ENCODE measurements at regions not wholly inside any gene's neighbourhood (a gene's known extent, or its start where the extent isn't known, plus 50 kb on each side); places are given as distances from the start of the nearest gene placed in this dataset.
"Not testable (repeated sequence)": the region's sequence is repeated elsewhere in the genome, so short reads cannot be mapped to it uniquely, and the experiment has no call there.

DNA sequence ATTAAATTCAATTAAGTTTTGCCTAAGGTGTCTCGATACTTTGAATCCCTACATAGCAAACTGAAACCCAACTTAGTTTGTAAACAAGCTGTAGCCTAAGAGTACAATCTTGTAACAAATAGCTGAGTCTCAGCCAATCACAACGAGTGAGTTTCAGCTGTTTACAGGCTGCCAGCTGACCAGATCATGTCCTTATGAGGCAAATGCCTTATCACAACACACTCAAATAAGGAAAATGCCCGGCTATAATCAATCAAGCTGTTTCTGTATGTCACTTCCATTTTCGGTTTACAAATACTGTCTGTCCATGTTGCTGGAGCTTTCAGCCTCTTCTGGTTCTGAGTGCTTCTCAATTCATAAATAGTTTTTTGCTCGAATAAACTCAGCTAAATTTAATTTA lies 943.8 kb downstream of the SLC16A7 start:
- Histone ChIP-seq H3K4me3 (ENCODE audit: low read depth, low read length) (no peak overlapping the region), H3K36me3 (ENCODE audit: control insufficient read depth, insufficient read depth, low read length) (no peaks in the 10 kb centered on the region), H3K27me3 (ENCODE audit: control insufficient read depth, insufficient read depth, low read length) (no peaks in the 10 kb centered on the region)
- ChIA-PET CTCF (no interaction called here), POLR2A (no interaction called here)
- DNase-seq (ENCODE audit: low read depth) = no peak
- no peak for TF ChIP-seq CTCF (IDR thresholded peaks at IDR 0.05; ENCODE audit: insufficient read depth, low read depth, low read length)

DNA sequence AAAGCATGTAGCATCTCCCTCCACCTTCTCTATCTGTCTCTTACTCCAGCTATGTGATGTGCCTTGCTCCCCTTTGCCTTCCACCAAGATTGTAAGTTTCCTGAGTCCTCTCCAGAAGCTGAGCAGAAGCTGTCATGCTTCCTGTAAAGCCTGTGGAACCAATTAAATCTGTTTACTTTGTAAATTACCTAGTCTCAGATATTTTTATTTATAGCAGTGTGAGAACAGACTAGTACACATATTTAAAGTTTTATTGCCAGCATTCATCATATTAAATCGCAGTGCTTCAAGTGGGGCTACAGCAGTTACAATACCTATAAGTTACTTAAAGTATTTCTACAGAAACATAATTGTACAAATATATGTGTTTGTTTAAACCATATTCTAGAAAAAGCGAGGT lies 973.1 kb downstream of the SLC16A7 start:
- H3K27me3 ChIP-seq (ENCODE audit: control insufficient read depth, insufficient read depth, low read length) = no peaks in the 10 kb centered on the region
- ChIA-PET CTCF (interaction anchor here (1.0 kb wide), 1 partner anchor 8 kb away, joined by 3 read pairs; no protein-coding TSS in a partner anchor), POLR2A (no interaction called here)
- no peak for DNase-seq (ENCODE audit: low read depth)
- no peak for TF ChIP-seq CTCF (IDR thresholded peaks at IDR 0.05; ENCODE audit: insufficient read depth, low read depth, low read length)
- H3K4me3 ChIP-seq (ENCODE audit: low read depth, low read length) = no peak overlapping the region
- H3K36me3 ChIP-seq (ENCODE audit: control insufficient read depth, insufficient read depth, low read length) = no peaks in the 10 kb centered on the region

DNA sequence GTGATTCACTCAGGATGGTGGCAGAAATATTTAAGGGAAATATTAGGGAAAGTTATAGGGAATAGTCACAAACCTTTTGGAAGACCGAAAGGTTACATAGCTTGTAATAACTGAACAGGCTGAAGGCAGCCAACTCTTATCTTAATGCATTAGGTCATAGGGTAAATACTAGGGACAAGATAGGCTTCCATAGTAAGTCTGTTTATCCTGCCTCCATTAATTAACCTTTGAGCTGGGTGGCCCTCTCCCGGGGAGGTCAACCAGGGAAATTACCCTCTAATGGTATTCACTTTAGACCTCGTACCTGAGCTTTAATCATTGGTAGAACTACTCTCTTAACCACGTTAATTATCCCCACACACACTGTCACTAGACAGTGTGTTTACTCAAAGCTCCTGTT lies 981.8 kb downstream of the SLC16A7 start:
- POLR2A ChIA-PET = no interaction called here
- CTCF ChIA-PET = interaction anchor here (1.6 kb wide), 1 partner anchor 9 kb away, joined by 3 read pairs; no protein-coding TSS in a partner anchor
- H3K4me3 ChIP-seq (ENCODE audit: low read depth, low read length) = no peak overlapping the region
- TF ChIP-seq CTCF (IDR thresholded peaks at IDR 0.05; ENCODE audit: insufficient read depth, low read depth, low read length) = no peak
- no peaks in the 10 kb centered on the region for H3K36me3 ChIP-seq (ENCODE audit: control insufficient read depth, insufficient read depth, low read length)
- H3K27me3 ChIP-seq (ENCODE audit: control insufficient read depth, insufficient read depth, low read length) = no peaks in the 10 kb centered on the region
- DNase-seq (ENCODE audit: low read depth) = no peak

DNA sequence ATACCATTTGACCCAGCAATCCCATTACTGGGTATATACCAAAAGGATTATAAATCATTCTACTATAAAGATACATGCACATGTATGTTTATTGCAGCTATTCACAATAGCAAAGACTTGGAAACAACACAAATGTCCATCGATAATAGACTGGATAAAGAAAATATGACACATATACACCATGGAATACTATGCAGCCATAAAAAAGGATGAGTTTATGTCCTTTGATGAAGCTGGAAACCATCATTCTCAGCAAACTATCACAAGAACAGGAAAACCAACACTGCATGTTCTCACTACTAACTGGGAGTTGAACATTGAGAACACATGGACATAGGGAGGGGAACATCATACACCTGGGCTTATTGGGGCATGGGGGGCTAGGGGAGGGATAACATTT lies 991.8 kb downstream of the SLC16A7 start:
- POLR2A ChIA-PET; H3K36me3 ChIP-seq (ENCODE audit: control insufficient read depth, insufficient read depth, low read length); H3K27me3 ChIP-seq (ENCODE audit: control insufficient read depth, insufficient read depth, low read length); DNase-seq (ENCODE audit: low read depth); H3K4me3 ChIP-seq (ENCODE audit: low read depth, low read length); CTCF ChIA-PET: not testable (repeated sequence)

DNA sequence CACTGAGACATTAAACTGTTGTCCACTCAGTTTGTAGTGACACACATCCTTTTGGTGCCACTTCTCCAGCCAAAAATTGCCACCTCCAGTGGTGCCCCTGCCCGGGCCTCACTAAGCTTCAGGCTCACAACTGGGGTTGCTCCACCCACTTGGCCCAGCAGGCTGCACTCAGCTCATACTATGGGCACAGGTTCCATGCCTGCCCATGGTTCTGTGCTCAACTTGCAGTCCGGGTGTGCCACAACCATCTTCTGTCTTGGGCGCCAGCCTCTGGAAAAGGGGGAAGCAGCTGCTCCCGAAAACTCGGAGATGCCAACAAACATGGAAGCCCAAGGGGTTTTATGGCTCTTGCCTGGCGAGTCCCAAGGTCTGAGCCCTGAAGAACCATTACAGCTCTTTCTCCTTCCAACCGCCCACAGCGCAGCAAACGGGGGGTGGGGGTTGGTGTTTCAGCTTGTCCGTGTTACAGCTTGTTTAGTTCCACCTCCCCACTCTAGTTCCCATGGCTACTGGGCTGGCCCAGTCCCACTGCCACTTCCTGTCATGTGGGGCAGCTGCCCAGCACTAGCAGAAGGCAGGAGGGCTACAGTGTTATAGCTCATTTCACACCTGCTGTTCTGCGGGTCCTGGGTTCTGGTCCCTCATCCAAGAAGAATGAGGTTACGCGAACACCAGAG lies 998.3 kb downstream of the SLC16A7 start:
- CTCF ChIA-PET = interaction anchor here (0.6 kb wide), 1 partner anchor 1199 kb away, joined by 3 read pairs; no protein-coding TSS in a partner anchor
- Histone ChIP-seq H3K4me3 (ENCODE audit: low read depth, low read length) (no peak overlapping the region), H3K27me3 (ENCODE audit: control insufficient read depth, insufficient read depth, low read length) (no peaks in the 10 kb centered on the region), H3K36me3 (ENCODE audit: control insufficient read depth, insufficient read depth, low read length) (no peaks in the 10 kb centered on the region)
- TF ChIP-seq CTCF (IDR thresholded peaks at IDR 0.05; ENCODE audit: insufficient read depth, low read depth, low read length) = no peak
- POLR2A ChIA-PET = no interaction called here
- no peak for DNase-seq (ENCODE audit: low read depth)

DNA sequence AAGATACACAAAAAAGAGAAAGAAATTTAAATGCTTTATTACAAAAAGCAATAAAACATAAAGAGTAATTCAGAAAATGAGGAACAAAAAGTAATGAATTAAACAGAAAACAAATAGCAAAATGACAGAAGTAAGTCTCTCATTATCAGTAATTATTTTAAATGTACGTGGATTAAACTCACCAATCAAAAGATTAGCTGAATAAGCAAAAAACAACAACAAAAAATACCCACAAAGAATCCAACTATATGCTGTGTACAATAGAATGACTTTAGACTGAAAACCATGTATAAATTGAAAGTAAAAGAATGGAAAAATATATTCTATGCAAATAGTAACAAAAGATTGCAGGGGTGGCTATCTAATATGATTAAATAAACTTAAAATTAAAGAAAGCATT lies 1006.8 kb downstream of the SLC16A7 start:
- Histone ChIP-seq H3K4me3 (ENCODE audit: low read depth, low read length) (no peak overlapping the region), H3K27me3 (ENCODE audit: control insufficient read depth, insufficient read depth, low read length) (no peaks in the 10 kb centered on the region), H3K36me3 (ENCODE audit: control insufficient read depth, insufficient read depth, low read length) (no peaks in the 10 kb centered on the region)
- ChIA-PET POLR2A (no interaction called here), CTCF (no interaction called here)
- DNase-seq (ENCODE audit: low read depth) = no peak
- no peak for TF ChIP-seq CTCF (IDR thresholded peaks at IDR 0.05; ENCODE audit: insufficient read depth, low read depth, low read length)

DNA sequence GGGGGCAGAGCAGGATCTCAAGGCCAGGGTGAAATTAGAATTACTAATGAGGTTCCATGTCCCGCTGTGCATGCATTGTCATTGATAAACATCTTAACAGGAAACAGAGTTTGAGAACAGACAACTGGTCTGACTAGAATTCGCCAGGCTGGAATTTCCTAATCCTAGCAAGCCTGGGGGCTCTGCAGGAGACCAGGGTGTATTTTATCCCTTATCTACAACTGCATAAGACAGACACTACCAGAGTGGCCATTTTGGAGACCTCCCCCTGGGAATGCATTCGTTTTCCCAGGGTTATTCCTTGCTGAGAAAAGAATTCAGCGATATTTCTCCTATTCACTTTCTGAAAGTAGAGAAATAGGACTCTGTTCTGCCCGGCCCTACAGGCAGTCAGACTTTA lies 1007.6 kb downstream of the SLC16A7 start:
- H3K4me3 ChIP-seq (ENCODE audit: low read depth, low read length); POLR2A ChIA-PET; CTCF ChIA-PET; DNase-seq (ENCODE audit: low read depth); H3K27me3 ChIP-seq (ENCODE audit: control insufficient read depth, insufficient read depth, low read length); H3K36me3 ChIP-seq (ENCODE audit: control insufficient read depth, insufficient read depth, low read length): not testable (repeated sequence)

Measured in BJ (cell line).